OCI-LY1 (cell line): ENCODE measurements at regions not wholly inside any gene's neighbourhood (a gene's known extent, or its start where the extent isn't known, plus 50 kb on each side); places are given as distances from the start of the nearest gene placed in this dataset.

ENCODE experiments used
- EZH2 ChIP-seq: fragments of 200-600 bp; sonication (generic), shearing (Covaris generic); IDR thresholded peaks from 2 replicates; pipeline ENCODE4 v1.8.0; 2017; ENCODE audit warnings: borderline replicate concordance, mixed run types, mild to moderate bottlenecking, antibody characterized with exemption, low read length, moderate library complexity, mixed read lengths
- TF ChIP-seq, protein P1 (sequence below): fragments of 200-600 bp; sonication (generic), shearing (Covaris generic); IDR thresholded peaks from 2 replicates; pipeline ENCODE4 v1.5.1; 2017; ENCODE audit warnings: mild to moderate bottlenecking, antibody characterized with exemption, low read length, moderate library complexity, mixed read lengths

DNA sequence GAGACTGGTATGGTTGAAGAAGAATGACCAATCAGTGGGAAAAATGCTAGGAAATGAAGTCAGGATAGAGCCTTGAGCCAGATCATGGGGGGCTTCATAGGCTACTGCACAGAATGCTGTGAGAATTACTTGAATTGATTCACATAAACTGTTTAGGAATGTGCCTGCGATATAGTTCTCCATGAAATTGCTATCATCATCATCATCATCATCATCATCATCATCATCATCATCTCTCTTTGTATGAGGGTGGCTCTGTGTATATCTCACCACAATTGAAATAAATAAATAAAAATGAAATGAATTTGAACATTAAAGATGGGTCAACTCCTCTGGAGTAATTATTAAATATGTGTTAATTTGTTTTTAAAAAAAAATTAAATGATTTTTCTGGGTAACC, 148.6 kb upstream of the LEF1 start:
- TF ChIP-seq, protein P1, sequence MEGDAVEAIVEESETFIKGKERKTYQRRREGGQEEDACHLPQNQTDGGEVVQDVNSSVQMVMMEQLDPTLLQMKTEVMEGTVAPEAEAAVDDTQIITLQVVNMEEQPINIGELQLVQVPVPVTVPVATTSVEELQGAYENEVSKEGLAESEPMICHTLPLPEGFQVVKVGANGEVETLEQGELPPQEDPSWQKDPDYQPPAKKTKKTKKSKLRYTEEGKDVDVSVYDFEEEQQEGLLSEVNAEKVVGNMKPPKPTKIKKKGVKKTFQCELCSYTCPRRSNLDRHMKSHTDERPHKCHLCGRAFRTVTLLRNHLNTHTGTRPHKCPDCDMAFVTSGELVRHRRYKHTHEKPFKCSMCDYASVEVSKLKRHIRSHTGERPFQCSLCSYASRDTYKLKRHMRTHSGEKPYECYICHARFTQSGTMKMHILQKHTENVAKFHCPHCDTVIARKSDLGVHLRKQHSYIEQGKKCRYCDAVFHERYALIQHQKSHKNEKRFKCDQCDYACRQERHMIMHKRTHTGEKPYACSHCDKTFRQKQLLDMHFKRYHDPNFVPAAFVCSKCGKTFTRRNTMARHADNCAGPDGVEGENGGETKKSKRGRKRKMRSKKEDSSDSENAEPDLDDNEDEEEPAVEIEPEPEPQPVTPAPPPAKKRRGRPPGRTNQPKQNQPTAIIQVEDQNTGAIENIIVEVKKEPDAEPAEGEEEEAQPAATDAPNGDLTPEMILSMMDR: no peak
- no peak for TF ChIP-seq EZH2
